Nephron progenitor cell (in vitro differentiated cells): ENCODE measurements at regions not wholly inside any gene's neighbourhood (a gene's known extent, or its start where the extent isn't known, plus 50 kb on each side); places are given as distances from the start of the nearest gene placed in this dataset.

Source experiments
- DNase-seq: peaks from one replicate; pipeline ENCODE4 v3.0.0; 2021
- H3K27ac Mint-ChIP-seq: 2 replicates; pipeline ENCODE4 v1.8.0; 2021; ENCODE audit warnings: mild to moderate bottlenecking, moderate library complexity, mixed read lengths
- H3K27me3 Mint-ChIP-seq: 2 replicates; pipeline ENCODE4 v1.8.0; 2021; ENCODE audit warnings: mild to moderate bottlenecking, low read depth, mixed read lengths; ENCODE audit not compliant: poor library complexity
- H3K36me3 Mint-ChIP-seq: 2 replicates; pipeline ENCODE4 v1.8.0; 2021; ENCODE audit warnings: low read depth, mixed read lengths
- H3K4me1 Mint-ChIP-seq: 2 replicates; pipeline ENCODE4 v1.8.0; 2021; ENCODE audit warnings: mixed read lengths
- H3K4me3 Mint-ChIP-seq: 2 replicates; pipeline ENCODE4 v1.8.0; 2021; ENCODE audit warnings: mild to moderate bottlenecking, moderate library complexity, mixed read lengths
- H3K9me3 Mint-ChIP-seq: 2 replicates; pipeline ENCODE4 v1.8.0; 2021; ENCODE audit warnings: mild to moderate bottlenecking, moderate library complexity, mixed read lengths
- CTCF ChIP-seq: fragments of 200-600 bp; sonication (generic); IDR thresholded peaks from 2 replicates; pipeline ENCODE4 v1.5.0; 2021; ENCODE audit warnings: antibody characterized with exemption

DNA sequence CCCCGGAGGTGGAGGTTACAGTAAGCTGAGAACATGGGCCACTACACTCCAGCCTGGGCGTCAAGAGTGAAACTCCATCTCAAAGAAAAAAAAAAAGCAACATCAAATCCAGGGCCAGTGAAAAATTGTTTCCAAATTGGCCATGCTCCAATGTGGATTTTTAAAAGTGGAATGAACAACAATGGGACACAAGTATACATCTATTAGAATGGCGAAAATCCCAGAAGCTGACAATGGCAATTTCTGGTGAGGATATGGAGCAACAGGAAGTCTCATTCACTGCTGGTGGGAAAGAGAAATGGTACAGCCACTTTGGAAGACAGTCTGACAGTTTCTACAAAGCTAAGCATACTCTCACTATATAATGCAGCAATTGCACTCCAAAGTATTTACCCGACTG, 161.4 kb downstream of the UXS1 start:
- H3K4me1 Mint-ChIP-seq: peaks cover 19% of the 10 kb centered on the region

DNA sequence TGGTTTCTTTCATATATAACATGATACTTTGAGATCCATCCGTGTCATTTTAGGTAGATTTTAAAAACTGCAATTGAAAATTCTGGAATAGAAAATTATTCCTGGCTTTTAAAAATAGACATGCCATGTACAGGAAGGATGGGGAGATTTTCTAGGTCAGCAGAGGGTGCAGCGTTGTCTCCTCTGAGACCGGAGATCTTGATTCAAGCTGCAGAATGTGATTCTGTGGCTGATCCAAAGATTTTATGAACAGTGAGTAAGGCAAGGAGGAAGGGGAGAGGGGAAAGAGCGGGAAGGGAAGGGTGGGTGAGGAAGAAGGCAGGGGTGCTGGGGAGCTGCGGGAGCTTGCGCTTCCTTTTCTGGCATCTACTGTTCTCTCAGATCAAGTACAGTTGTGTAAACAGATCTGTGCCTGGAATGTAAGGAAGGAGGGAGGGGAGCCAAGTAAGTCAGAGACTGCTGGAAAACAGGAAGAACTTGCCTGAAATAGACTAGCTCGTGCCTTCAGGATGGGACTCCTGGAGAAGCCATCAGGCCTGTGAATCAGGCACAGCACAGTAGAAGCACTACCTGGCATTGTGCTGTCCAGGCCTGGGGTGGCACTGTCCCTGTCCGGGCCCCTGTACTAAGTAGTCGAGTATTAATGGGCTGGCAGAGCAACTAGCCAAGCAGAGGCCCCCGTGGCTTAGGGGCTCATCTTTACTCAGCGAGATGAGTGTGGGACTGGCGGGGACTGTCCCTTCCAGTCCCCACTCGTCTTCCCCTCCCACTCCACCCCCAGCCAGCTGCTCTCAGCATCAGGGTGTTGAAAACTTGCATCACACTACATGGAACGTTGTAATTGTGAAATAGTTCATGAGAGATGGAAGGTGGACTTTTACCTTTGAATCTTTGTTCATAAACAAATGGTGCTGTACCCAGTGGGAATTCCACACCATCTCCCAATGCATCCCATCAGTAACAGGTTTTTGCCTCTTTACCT, 163.5 kb downstream of the UXS1 start:
- no peak for DNase-seq
- peaks cover 18% of the 10 kb centered on the region for H3K4me1 Mint-ChIP-seq
- H3K27me3 Mint-ChIP-seq: peaks cover 6% of the 10 kb centered on the region
- no peak overlapping the region for H3K4me3 Mint-ChIP-seq
- no peaks in the 10 kb centered on the region for H3K36me3 Mint-ChIP-seq
- peaks cover 12% of the 10 kb centered on the region for H3K9me3 Mint-ChIP-seq
- peak overlapping the region; percentile 77 for H3K27ac Mint-ChIP-seq
- TF ChIP-seq CTCF: no peak

More for the DNA sequence above, 161.4 kb downstream of the UXS1 start:
- H3K27ac Mint-ChIP-seq: no peak overlapping the region
- peaks cover 12% of the 10 kb centered on the region for H3K9me3 Mint-ChIP-seq
- TF ChIP-seq CTCF: no peak
- no peak overlapping the region for H3K4me3 Mint-ChIP-seq
- DNase-seq: no peak
- peaks cover 6% of the 10 kb centered on the region for H3K27me3 Mint-ChIP-seq
- H3K36me3 Mint-ChIP-seq: no peaks in the 10 kb centered on the region

GRCh38 chr2:106028192-106028591, 165.9 kb downstream of the UXS1 start:
- Mint-ChIP-seq H3K4me3 (no peak overlapping the region), H3K9me3 (peaks cover 7% of the 10 kb centered on the region), H3K27me3 (peaks cover 8% of the 10 kb centered on the region), H3K36me3 (no peaks in the 10 kb centered on the region), H3K27ac (no peak overlapping the region), H3K4me1 (peaks cover 18% of the 10 kb centered on the region)
- DNase-seq: no peak
- no peak for TF ChIP-seq CTCF

- TF ChIP-seq CTCF: no peak
- Mint-ChIP-seq H3K36me3 (no peaks in the 10 kb centered on the region), H3K9me3 (no peaks in the 10 kb centered on the region), H3K27me3 (peaks cover 12% of the 10 kb centered on the region), H3K4me1 (peaks cover 17% of the 10 kb centered on the region), H3K27ac (no peak overlapping the region), H3K4me3 (no peak overlapping the region)
- no peak for DNase-seq
These were observed 167.6 kb downstream of the UXS1 start for GRCh38 chr2:106026271-106027190.

DNA sequence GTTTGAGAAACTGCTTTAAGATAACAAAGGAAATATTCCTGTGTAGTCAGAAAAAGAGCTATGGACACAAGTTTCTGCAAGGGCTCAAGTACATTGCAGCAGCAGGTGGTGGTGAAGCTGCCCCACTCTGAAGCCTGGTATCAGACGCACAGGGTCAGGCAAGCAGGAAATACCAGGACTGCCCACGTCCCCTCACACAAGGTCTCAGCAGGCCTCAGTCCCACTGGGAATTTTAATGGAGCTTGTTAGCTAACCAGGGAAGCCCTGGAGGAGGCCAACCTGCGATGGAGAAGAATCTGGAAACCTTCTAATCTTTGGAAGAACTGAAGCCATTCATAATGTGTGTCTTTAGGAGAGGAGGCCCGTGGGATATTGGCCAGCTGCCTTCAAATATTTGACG, 168.3 kb downstream of the UXS1 start:
- Mint-ChIP-seq H3K27me3 (peaks cover 12% of the 10 kb centered on the region), H3K9me3 (no peaks in the 10 kb centered on the region), H3K4me3 (no peak overlapping the region), H3K36me3 (no peaks in the 10 kb centered on the region), H3K27ac (no peak overlapping the region), H3K4me1 (peaks cover 17% of the 10 kb centered on the region)
- no peak for TF ChIP-seq CTCF
- no peak for DNase-seq
